ENCODE measurements at regions not wholly inside any gene's neighbourhood (a gene's known extent, or its start where the extent isn't known, plus 50 kb on each side); places are given as distances from the start of the nearest gene placed in this dataset.

- TF ChIP-seq CTCF (conservative IDR thresholded peaks at IDR 0.05): no peak
- no peaks in the 10 kb centered on the region for H3K27me3 ChIP-seq (ENCODE audit: control insufficient read depth, insufficient read depth, low read length, poor library complexity, severe bottlenecking)
- no peak overlapping the region for H3K9ac ChIP-seq (ENCODE audit: extremely low read depth, low read length, poor library complexity, severe bottlenecking)
- no peak overlapping the region for H3K27ac Mint-ChIP-seq
- peaks cover 3% of the 10 kb centered on the region for H3K27me3 Mint-ChIP-seq (ENCODE audit: insufficient read depth)
- no peaks in the 10 kb centered on the region for H3K9me3 ChIP-seq (ENCODE audit: control insufficient read depth, low read length)
- H3K9me3 Mint-ChIP-seq: peaks cover 1% of the 10 kb centered on the region
- H3K4me1 ChIP-seq (ENCODE audit: control insufficient read depth, insufficient read depth, low read length): no peaks in the 10 kb centered on the region
- DNase-seq: no peak
- no peak overlapping the region for H3K27ac ChIP-seq (ENCODE audit: low read depth, low read length)
- H3K36me3 ChIP-seq (ENCODE audit: control insufficient read depth, insufficient read depth, low read length): no peaks in the 10 kb centered on the region
- H3K4me1 Mint-ChIP-seq: peaks cover 3% of the 10 kb centered on the region
- no peak overlapping the region for H3K4me3 ChIP-seq (ENCODE audit: low read length)
- 85 to 91% methylated on average over 2 to 3 of the region's 3 CpGs for WGBS, 2 experiments (ENCODE audit: insufficient coverage in 1 of 2, insufficient read length in 1 of 2)
- no peak overlapping the region for H3K4me3 Mint-ChIP-seq
- H3K36me3 Mint-ChIP-seq (ENCODE audit: low read depth): no peaks in the 10 kb centered on the region
Measured at GRCh38 chr9:20082406-20082805, 293.6 kb upstream of the SLC24A2 start.

DNA sequence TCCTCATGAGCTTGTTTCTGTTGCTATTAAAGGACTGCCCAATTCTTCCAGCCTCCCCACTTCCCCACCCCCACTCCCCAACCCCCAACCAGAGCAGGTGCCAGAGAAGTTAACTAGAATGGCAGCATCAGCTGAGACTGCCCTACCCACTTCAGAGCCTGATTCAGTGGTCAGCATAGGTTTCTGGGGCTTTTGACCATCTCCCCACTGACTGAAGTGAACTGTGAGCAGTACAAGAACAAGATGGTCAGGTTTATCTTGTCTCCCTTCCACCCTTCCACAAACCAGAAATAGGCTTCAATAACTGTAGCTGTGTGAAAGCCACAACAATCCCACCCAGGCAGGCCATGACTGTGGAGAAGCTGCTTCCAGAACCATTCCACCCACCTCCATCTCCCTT is 289.4 kb upstream of the SLC24A2 start:
- peaks cover 3% of the 10 kb centered on the region for H3K4me1 Mint-ChIP-seq
- Histone ChIP-seq H3K9me3 (ENCODE audit: control insufficient read depth, low read length) (no peaks in the 10 kb centered on the region), H3K9ac (ENCODE audit: extremely low read depth, low read length, poor library complexity, severe bottlenecking) (no peak overlapping the region), H3K27me3 (ENCODE audit: control insufficient read depth, insufficient read depth, low read length, poor library complexity, severe bottlenecking) (peaks cover 2% of the 10 kb centered on the region), H3K4me1 (ENCODE audit: control insufficient read depth, insufficient read depth, low read length) (no peaks in the 10 kb centered on the region), H3K4me3 (ENCODE audit: low read length) (no peak overlapping the region), H3K27ac (ENCODE audit: low read depth, low read length) (no peak overlapping the region), H3K36me3 (ENCODE audit: control insufficient read depth, insufficient read depth, low read length) (no peaks in the 10 kb centered on the region)
- H3K27ac Mint-ChIP-seq: no peak overlapping the region
- no peak for TF ChIP-seq CTCF (conservative IDR thresholded peaks at IDR 0.05)
- no peaks in the 10 kb centered on the region for H3K36me3 Mint-ChIP-seq (ENCODE audit: low read depth)
- H3K27me3 Mint-ChIP-seq (ENCODE audit: insufficient read depth): peaks cover 3% of the 10 kb centered on the region
- DNase-seq: no peak
- H3K4me3 Mint-ChIP-seq: no peak overlapping the region
- H3K9me3 Mint-ChIP-seq: peaks cover 1% of the 10 kb centered on the region

GRCh38 chr9:20074291-20074690 is 285.5 kb upstream of the SLC24A2 start:
- Histone ChIP-seq H3K9ac (ENCODE audit: extremely low read depth, low read length, poor library complexity, severe bottlenecking) (no peak overlapping the region), H3K27me3 (ENCODE audit: control insufficient read depth, insufficient read depth, low read length, poor library complexity, severe bottlenecking) (peaks cover 6% of the 10 kb centered on the region), H3K4me3 (ENCODE audit: low read length) (no peak overlapping the region), H3K4me1 (ENCODE audit: control insufficient read depth, insufficient read depth, low read length) (no peaks in the 10 kb centered on the region), H3K27ac (ENCODE audit: low read depth, low read length) (no peak overlapping the region), H3K9me3 (ENCODE audit: control insufficient read depth, low read length) (no peaks in the 10 kb centered on the region), H3K36me3 (ENCODE audit: control insufficient read depth, insufficient read depth, low read length) (no peaks in the 10 kb centered on the region)
- no peak for DNase-seq
- 89% methylated on average over 1 of the region's 1 CpG; no CpG with 5 or more reads in 1 of the 2 experiments for WGBS, 2 experiments (ENCODE audit: insufficient coverage in 1 of 2, insufficient read length in 1 of 2)
- no peaks in the 10 kb centered on the region for H3K36me3 Mint-ChIP-seq (ENCODE audit: low read depth)
- H3K27me3 Mint-ChIP-seq (ENCODE audit: insufficient read depth): peaks cover 6% of the 10 kb centered on the region
- H3K4me1 Mint-ChIP-seq: peaks cover 3% of the 10 kb centered on the region
- H3K4me3 Mint-ChIP-seq: no peak overlapping the region
- no peaks in the 10 kb centered on the region for H3K9me3 Mint-ChIP-seq
- H3K27ac Mint-ChIP-seq: no peak overlapping the region
- TF ChIP-seq CTCF (conservative IDR thresholded peaks at IDR 0.05): no peak

Measured in endodermal cell (in vitro differentiated cells).